C4-2B (cell line): ENCODE measurements at regions not wholly inside any gene's neighbourhood (a gene's known extent, or its start where the extent isn't known, plus 50 kb on each side); places are given as distances from the start of the nearest gene placed in this dataset.

Experiments used
- ZFX ChIP-seq: fragments of 450-650 bp; IDR thresholded peaks from 2 replicates; pipeline ENCODE4 v1.6.1; 2017
- TF ChIP-seq, protein P1 (sequence below): fragments of 450-650 bp; conservative IDR thresholded peaks from 2 replicates; pipeline ENCODE4 v1.5.1; 2017; ENCODE audit warnings: mild to moderate bottlenecking

- TF ChIP-seq, protein P1, sequence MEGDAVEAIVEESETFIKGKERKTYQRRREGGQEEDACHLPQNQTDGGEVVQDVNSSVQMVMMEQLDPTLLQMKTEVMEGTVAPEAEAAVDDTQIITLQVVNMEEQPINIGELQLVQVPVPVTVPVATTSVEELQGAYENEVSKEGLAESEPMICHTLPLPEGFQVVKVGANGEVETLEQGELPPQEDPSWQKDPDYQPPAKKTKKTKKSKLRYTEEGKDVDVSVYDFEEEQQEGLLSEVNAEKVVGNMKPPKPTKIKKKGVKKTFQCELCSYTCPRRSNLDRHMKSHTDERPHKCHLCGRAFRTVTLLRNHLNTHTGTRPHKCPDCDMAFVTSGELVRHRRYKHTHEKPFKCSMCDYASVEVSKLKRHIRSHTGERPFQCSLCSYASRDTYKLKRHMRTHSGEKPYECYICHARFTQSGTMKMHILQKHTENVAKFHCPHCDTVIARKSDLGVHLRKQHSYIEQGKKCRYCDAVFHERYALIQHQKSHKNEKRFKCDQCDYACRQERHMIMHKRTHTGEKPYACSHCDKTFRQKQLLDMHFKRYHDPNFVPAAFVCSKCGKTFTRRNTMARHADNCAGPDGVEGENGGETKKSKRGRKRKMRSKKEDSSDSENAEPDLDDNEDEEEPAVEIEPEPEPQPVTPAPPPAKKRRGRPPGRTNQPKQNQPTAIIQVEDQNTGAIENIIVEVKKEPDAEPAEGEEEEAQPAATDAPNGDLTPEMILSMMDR: no peak
- no peak for TF ChIP-seq ZFX
These were observed 1090.2 kb downstream of the UQCRFS1 start for GRCh38 chr19:28122734-28123133.
